ENCODE measurements at regions not wholly inside any gene's neighbourhood (a gene's known extent, or its start where the extent isn't known, plus 50 kb on each side); places are given as distances from the start of the nearest gene placed in this dataset.

GRCh38 chr1:188611432-188611831 lies 1782.7 kb downstream of the PLA2G4A start:
- no peaks in the 10 kb centered on the region for H3K4me1 ChIP-seq
- ATAC-seq (no peak), DNase-seq (no peak)
- no peak overlapping the region for H3K4me3 ChIP-seq
- no CpG with 5 or more reads among the region's 4 CpGs for WGBS (ENCODE audit: insufficient coverage, low coverage, low lambda C conversion rate, missing lambda C conversion rate)
- H3K27me3 ChIP-seq: no peaks in the 10 kb centered on the region
- no peaks in the 10 kb centered on the region for H3K9me3 ChIP-seq
- no peak overlapping the region for H3K27ac ChIP-seq
- intact Hi-C loops (cut with DNase I): no loop called here
- H3K36me3 ChIP-seq: no peaks in the 10 kb centered on the region
- TF ChIP-seq, protein P1, sequence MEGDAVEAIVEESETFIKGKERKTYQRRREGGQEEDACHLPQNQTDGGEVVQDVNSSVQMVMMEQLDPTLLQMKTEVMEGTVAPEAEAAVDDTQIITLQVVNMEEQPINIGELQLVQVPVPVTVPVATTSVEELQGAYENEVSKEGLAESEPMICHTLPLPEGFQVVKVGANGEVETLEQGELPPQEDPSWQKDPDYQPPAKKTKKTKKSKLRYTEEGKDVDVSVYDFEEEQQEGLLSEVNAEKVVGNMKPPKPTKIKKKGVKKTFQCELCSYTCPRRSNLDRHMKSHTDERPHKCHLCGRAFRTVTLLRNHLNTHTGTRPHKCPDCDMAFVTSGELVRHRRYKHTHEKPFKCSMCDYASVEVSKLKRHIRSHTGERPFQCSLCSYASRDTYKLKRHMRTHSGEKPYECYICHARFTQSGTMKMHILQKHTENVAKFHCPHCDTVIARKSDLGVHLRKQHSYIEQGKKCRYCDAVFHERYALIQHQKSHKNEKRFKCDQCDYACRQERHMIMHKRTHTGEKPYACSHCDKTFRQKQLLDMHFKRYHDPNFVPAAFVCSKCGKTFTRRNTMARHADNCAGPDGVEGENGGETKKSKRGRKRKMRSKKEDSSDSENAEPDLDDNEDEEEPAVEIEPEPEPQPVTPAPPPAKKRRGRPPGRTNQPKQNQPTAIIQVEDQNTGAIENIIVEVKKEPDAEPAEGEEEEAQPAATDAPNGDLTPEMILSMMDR (IDR thresholded peaks at IDR 0.05): no peak

DNA sequence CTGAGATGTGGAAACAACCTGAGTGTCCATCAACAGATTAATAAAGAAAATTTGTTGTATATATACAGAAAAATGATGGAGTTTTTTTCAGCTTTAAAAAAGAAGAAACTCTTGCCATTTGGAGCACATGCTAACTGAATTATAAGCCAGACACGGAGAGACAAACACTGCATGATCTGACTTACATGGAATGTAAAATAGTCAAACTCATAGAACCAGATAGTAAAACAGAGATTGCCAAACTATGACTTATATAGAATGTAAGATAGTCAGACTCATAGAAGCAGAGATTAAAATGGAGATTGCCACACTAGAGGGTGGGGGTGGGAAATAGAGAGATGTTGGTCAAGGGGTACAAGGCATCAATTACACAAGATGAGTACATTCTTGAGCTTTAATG lies 1786.6 kb downstream of the PLA2G4A start:
- DNase-seq (no peak), ATAC-seq (no peak)
- intact Hi-C loops (cut with DNase I): no loop called here
- WGBS (ENCODE audit: insufficient coverage, low coverage, low lambda C conversion rate, missing lambda C conversion rate): 23% methylated on average over 1 of the region's 1 CpG
- no peaks in the 10 kb centered on the region for H3K9me3 ChIP-seq
- no peaks in the 10 kb centered on the region for H3K4me1 ChIP-seq
- no peaks in the 10 kb centered on the region for H3K36me3 ChIP-seq
- TF ChIP-seq, protein P1 (IDR thresholded peaks at IDR 0.05): no peak
- TF ChIP-seq POLR2A (IDR thresholded peaks at IDR 0.05): no peak
- H3K27ac ChIP-seq: no peak overlapping the region
- H3K27me3 ChIP-seq: no peaks in the 10 kb centered on the region
- no peak overlapping the region for H3K4me3 ChIP-seq

GRCh38 chr1:188620236-188620635 lies 1791.5 kb downstream of the PLA2G4A start:
- DNase-seq (no peak), ATAC-seq (no peak)
- intact Hi-C loops (cut with DNase I): no loop called here
- Histone ChIP-seq H3K4me3 (no peak overlapping the region), H3K27me3 (no peaks in the 10 kb centered on the region), H3K36me3 (no peaks in the 10 kb centered on the region), H3K27ac (no peak overlapping the region), H3K4me1 (no peaks in the 10 kb centered on the region), H3K9me3 (no peaks in the 10 kb centered on the region)
- WGBS (ENCODE audit: insufficient coverage, low coverage, low lambda C conversion rate, missing lambda C conversion rate): 36% methylated on average over 4 of the region's 4 CpGs
- TF ChIP-seq POLR2A (IDR thresholded peaks at IDR 0.05): no peak
- TF ChIP-seq, protein P1 (IDR thresholded peaks at IDR 0.05): no peak

GRCh38 chr1:188641566-188642211 lies 1812.9 kb downstream of the PLA2G4A start:
- DNase-seq (no peak), ATAC-seq (no peak)
- 33% methylated on average over 2 of the region's 2 CpGs for WGBS (ENCODE audit: insufficient coverage, low coverage, low lambda C conversion rate, missing lambda C conversion rate)
- Histone ChIP-seq H3K27me3 (no peaks in the 10 kb centered on the region), H3K36me3 (no peaks in the 10 kb centered on the region), H3K9me3 (no peaks in the 10 kb centered on the region), H3K4me3 (no peak overlapping the region), H3K4me1 (no peaks in the 10 kb centered on the region), H3K27ac (no peak overlapping the region)
- intact Hi-C loops (cut with DNase I): no loop called here
- TF ChIP-seq, protein P1 (IDR thresholded peaks at IDR 0.05): no peak
- no peak for TF ChIP-seq POLR2A (IDR thresholded peaks at IDR 0.05)

- no peak for TF ChIP-seq POLR2A (IDR thresholded peaks at IDR 0.05)
- TF ChIP-seq, protein P1 (IDR thresholded peaks at IDR 0.05): no peak
- no peaks in the 10 kb centered on the region for H3K36me3 ChIP-seq
- H3K27me3 ChIP-seq: no peaks in the 10 kb centered on the region
- intact Hi-C loops (cut with DNase I): no loop called here
- H3K4me3 ChIP-seq: no peak overlapping the region
- 77% methylated on average over 3 of the region's 5 CpGs for WGBS (ENCODE audit: insufficient coverage, low coverage, low lambda C conversion rate, missing lambda C conversion rate)
- H3K9me3 ChIP-seq: no peaks in the 10 kb centered on the region
- H3K27ac ChIP-seq: no peak overlapping the region
- no peaks in the 10 kb centered on the region for H3K4me1 ChIP-seq
- DNase-seq (no peak), ATAC-seq (no peak)
These were observed 1814.0 kb downstream of the PLA2G4A start for GRCh38 chr1:188642704-188643103.

Measured in right lobe of liver (tissue), 6 donors.